ENCODE measurements at regions not wholly inside any gene's neighbourhood (a gene's known extent, or its start where the extent isn't known, plus 50 kb on each side); places are given as distances from the start of the nearest gene placed in this dataset.
A peak's percentile ranks its signal among the peaks of the same experiment; 100 is the strongest.

GRCh38 chr4:115607311-115607710 is 493.9 kb upstream of the NDST4 start:
- no peaks in the 10 kb centered on the region for H3K4me1 ChIP-seq (ENCODE audit: control insufficient read depth, insufficient read depth, low read length)
- H3K27ac ChIP-seq (ENCODE audit: low read depth, low read length): no peak overlapping the region
- 82% methylated on average over 3 of the region's 3 CpGs; no CpG with 5 or more reads in 1 of the 2 experiments for WGBS, 2 experiments (ENCODE audit: insufficient coverage in 1 of 2, insufficient read length in 1 of 2)
- Mint-ChIP-seq H3K4me1 (no peaks in the 10 kb centered on the region), H3K9me3 (no peaks in the 10 kb centered on the region), H3K4me3 (no peak overlapping the region), H3K27ac (no peak overlapping the region), H3K27me3 (ENCODE audit: insufficient read depth) (no peaks in the 10 kb centered on the region), H3K36me3 (ENCODE audit: low read depth) (no peaks in the 10 kb centered on the region)
- H3K36me3 ChIP-seq (ENCODE audit: control insufficient read depth, insufficient read depth, low read length): no peaks in the 10 kb centered on the region
- H3K9me3 ChIP-seq (ENCODE audit: control insufficient read depth, low read length): no peaks in the 10 kb centered on the region
- no peak overlapping the region for H3K9ac ChIP-seq (ENCODE audit: extremely low read depth, low read length, poor library complexity, severe bottlenecking)
- H3K27me3 ChIP-seq (ENCODE audit: control insufficient read depth, insufficient read depth, low read length, poor library complexity, severe bottlenecking): no peaks in the 10 kb centered on the region
- no peak overlapping the region for H3K4me3 ChIP-seq (ENCODE audit: low read length)
- TF ChIP-seq, protein P1, sequence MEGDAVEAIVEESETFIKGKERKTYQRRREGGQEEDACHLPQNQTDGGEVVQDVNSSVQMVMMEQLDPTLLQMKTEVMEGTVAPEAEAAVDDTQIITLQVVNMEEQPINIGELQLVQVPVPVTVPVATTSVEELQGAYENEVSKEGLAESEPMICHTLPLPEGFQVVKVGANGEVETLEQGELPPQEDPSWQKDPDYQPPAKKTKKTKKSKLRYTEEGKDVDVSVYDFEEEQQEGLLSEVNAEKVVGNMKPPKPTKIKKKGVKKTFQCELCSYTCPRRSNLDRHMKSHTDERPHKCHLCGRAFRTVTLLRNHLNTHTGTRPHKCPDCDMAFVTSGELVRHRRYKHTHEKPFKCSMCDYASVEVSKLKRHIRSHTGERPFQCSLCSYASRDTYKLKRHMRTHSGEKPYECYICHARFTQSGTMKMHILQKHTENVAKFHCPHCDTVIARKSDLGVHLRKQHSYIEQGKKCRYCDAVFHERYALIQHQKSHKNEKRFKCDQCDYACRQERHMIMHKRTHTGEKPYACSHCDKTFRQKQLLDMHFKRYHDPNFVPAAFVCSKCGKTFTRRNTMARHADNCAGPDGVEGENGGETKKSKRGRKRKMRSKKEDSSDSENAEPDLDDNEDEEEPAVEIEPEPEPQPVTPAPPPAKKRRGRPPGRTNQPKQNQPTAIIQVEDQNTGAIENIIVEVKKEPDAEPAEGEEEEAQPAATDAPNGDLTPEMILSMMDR (conservative IDR thresholded peaks at IDR 0.05): no peak
- DNase-seq: no peak

DNA sequence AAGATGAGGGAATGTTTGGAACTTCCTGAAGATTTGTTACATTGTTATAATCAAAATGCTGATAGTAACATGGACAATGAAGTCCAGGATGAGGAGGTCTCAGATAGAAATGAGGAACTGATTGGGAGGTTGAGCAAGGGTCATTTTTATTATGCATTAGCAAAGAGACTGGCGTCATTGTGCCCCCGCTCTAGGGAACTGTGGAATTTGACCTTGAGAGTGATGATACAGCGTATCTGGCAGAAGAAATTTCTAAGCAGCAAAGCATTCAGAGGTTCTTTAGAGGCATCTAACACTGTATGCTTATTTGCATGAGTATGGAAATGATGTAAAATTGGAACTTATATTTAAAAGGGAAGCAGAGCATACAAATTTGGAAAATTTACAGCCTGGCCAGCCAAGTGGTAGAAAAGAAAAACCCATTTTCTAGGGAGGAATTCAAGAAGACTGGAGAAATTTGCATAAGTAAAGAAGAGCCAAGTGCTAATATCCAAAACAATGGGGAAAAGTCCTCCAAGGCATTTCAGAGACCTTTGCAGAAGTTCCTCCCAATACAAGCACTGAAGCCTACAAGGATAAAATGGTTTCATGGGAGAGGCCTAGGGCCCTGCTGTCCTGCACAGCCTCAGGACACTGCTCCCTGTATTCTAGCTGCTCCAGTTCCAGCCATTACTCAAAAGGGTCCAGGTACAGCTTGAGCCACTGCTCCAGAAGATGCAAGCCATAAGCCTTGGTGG is 483.0 kb upstream of the NDST4 start:
- Mint-ChIP-seq H3K4me1 (peaks cover 6% of the 10 kb centered on the region), H3K4me3 (no peak overlapping the region), H3K27ac (no peak overlapping the region), H3K36me3 (ENCODE audit: low read depth) (peaks cover 4% of the 10 kb centered on the region), H3K27me3 (ENCODE audit: insufficient read depth) (no peaks in the 10 kb centered on the region), H3K9me3 (peaks cover 15% of the 10 kb centered on the region)
- 89 to 93% methylated on average over 3 of the region's 3 CpGs for WGBS, 2 experiments (ENCODE audit: insufficient coverage in 1 of 2, insufficient read length in 1 of 2)
- no peak overlapping the region for H3K9ac ChIP-seq (ENCODE audit: extremely low read depth, low read length, poor library complexity, severe bottlenecking)
- H3K9me3 ChIP-seq (ENCODE audit: control insufficient read depth, low read length): peaks cover 10% of the 10 kb centered on the region
- peak; percentile 48 for DNase-seq
- H3K27me3 ChIP-seq (ENCODE audit: control insufficient read depth, insufficient read depth, low read length, poor library complexity, severe bottlenecking): no peaks in the 10 kb centered on the region
- H3K4me1 ChIP-seq (ENCODE audit: control insufficient read depth, insufficient read depth, low read length): no peaks in the 10 kb centered on the region
- TF ChIP-seq, protein P1 (conservative IDR thresholded peaks at IDR 0.05): no peak
- H3K27ac ChIP-seq (ENCODE audit: low read depth, low read length): no peak overlapping the region
- H3K4me3 ChIP-seq (ENCODE audit: low read length): no peak overlapping the region
- H3K36me3 ChIP-seq (ENCODE audit: control insufficient read depth, insufficient read depth, low read length): no peaks in the 10 kb centered on the region

GRCh38 chr4:115580901-115581300 is 467.5 kb upstream of the NDST4 start:
- Mint-ChIP-seq H3K9me3 (peaks cover under 1% of the 10 kb centered on the region), H3K36me3 (ENCODE audit: low read depth) (no peaks in the 10 kb centered on the region), H3K4me1 (peaks cover 3% of the 10 kb centered on the region), H3K4me3 (no peak overlapping the region), H3K27me3 (ENCODE audit: insufficient read depth) (no peaks in the 10 kb centered on the region), H3K27ac (no peak overlapping the region)
- Histone ChIP-seq H3K27ac (ENCODE audit: low read depth, low read length) (no peak overlapping the region), H3K27me3 (ENCODE audit: control insufficient read depth, insufficient read depth, low read length, poor library complexity, severe bottlenecking) (no peaks in the 10 kb centered on the region), H3K9ac (ENCODE audit: extremely low read depth, low read length, poor library complexity, severe bottlenecking) (no peak overlapping the region), H3K36me3 (ENCODE audit: control insufficient read depth, insufficient read depth, low read length) (no peaks in the 10 kb centered on the region), H3K4me1 (ENCODE audit: control insufficient read depth, insufficient read depth, low read length) (no peaks in the 10 kb centered on the region), H3K9me3 (ENCODE audit: control insufficient read depth, low read length) (no peaks in the 10 kb centered on the region), H3K4me3 (ENCODE audit: low read length) (no peak overlapping the region)
- TF ChIP-seq, protein P1 (conservative IDR thresholded peaks at IDR 0.05): no peak
- DNase-seq: no peak

Data from endodermal cell (in vitro differentiated cells).